Esophagus squamous epithelium (tissue), 4 donors: ENCODE measurements at regions not wholly inside any gene's neighbourhood (a gene's known extent, or its start where the extent isn't known, plus 50 kb on each side); places are given as distances from the start of the nearest gene placed in this dataset.

Experiments used
- CTCF ChIP-seq, 6 experiments: fragments of 450-650 bp in 4 of 6; fragments of 200-600 bp in 2 of 6; sonication (generic) in 2 of 6; IDR thresholded peaks; one replicate each; pipeline ENCODE4 v1.5.1; 2016 to 2019; ENCODE audit warnings: antibody characterized with exemption in 6 of 6, mild to moderate bottlenecking in 4 of 6, moderate library complexity in 4 of 6
- POLR2A ChIP-seq, 4 donors: fragments of 450-650 bp; IDR thresholded peaks; one replicate each; pipeline ENCODE4 v1.6.1; 2017; ENCODE audit warnings: antibody characterized with exemption in 4 of 4, mild to moderate bottlenecking in 4 of 4, moderate library complexity in 3 of 4

GRCh38 chr2:13488965-13489364, 772.2 kb downstream of the TRIB2 start:
- TF ChIP-seq CTCF (IDR thresholded peaks at IDR 0.05) (no peak), POLR2A (IDR thresholded peaks at IDR 0.05) (no peak)
